ENCODE measurements at regions not wholly inside any gene's neighbourhood (a gene's known extent, or its start where the extent isn't known, plus 50 kb on each side); places are given as distances from the start of the nearest gene placed in this dataset.

DNA sequence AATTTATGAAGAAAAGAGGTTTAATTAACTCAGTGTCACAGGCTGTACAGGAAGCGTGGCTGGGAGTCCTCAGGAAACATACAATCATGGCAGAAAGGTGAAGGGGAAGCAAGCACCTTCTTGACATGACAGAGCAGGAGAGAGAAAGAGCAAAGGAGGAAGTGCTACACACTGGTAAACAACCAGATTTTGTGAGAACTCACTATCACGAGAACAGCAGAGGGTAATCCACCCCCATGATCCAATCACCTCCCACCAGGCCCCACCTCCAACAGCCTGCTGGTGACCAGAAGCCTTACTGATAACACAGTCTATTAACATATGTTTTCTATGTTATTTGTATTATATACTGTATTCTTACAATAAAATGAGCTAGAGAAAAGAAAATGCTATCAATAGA lies 254.8 kb downstream of the PCDH10 start:
- TF ChIP-seq, protein P1, sequence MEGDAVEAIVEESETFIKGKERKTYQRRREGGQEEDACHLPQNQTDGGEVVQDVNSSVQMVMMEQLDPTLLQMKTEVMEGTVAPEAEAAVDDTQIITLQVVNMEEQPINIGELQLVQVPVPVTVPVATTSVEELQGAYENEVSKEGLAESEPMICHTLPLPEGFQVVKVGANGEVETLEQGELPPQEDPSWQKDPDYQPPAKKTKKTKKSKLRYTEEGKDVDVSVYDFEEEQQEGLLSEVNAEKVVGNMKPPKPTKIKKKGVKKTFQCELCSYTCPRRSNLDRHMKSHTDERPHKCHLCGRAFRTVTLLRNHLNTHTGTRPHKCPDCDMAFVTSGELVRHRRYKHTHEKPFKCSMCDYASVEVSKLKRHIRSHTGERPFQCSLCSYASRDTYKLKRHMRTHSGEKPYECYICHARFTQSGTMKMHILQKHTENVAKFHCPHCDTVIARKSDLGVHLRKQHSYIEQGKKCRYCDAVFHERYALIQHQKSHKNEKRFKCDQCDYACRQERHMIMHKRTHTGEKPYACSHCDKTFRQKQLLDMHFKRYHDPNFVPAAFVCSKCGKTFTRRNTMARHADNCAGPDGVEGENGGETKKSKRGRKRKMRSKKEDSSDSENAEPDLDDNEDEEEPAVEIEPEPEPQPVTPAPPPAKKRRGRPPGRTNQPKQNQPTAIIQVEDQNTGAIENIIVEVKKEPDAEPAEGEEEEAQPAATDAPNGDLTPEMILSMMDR (conservative IDR thresholded peaks at IDR 0.05; ENCODE audit: low read depth, low read length): no peak
- TF ChIP-seq RCOR1 (IDR thresholded peaks at IDR 0.05; ENCODE audit: insufficient replicate concordance, low read length) (no peak), MXI1 (IDR thresholded peaks at IDR 0.05; ENCODE audit: borderline replicate concordance, low read depth, low read length) (no peak), POLR2A (IDR thresholded peaks at IDR 0.05; ENCODE audit: low read depth, low read length) (no peak), RAD21 (IDR thresholded peaks at IDR 0.05; ENCODE audit: low read length) (no peak), MAZ (IDR thresholded peaks at IDR 0.05; ENCODE audit: borderline replicate concordance, low read depth, low read length) (no peak), BHLHE40 (IDR thresholded peaks at IDR 0.05; ENCODE audit: low read depth, low read length) (no peak), FOS (IDR thresholded peaks at IDR 0.05; ENCODE audit: low read depth, low read length) (no peak), CEBPB (IDR thresholded peaks at IDR 0.05; ENCODE audit: low read depth, low read length) (no peak), MAFK (IDR thresholded peaks at IDR 0.05; ENCODE audit: low read depth, low read length) (no peak)
- TF ChIP-seq, protein P2, sequence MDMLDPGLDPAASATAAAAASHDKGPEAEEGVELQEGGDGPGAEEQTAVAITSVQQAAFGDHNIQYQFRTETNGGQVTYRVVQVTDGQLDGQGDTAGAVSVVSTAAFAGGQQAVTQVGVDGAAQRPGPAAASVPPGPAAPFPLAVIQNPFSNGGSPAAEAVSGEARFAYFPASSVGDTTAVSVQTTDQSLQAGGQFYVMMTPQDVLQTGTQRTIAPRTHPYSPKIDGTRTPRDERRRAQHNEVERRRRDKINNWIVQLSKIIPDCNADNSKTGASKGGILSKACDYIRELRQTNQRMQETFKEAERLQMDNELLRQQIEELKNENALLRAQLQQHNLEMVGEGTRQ (IDR thresholded peaks at IDR 0.05; ENCODE audit: low read depth, low read length): no peak

All from IMR-90 (cell line).